HCT116 (cell line): ENCODE measurements at regions not wholly inside any gene's neighbourhood (a gene's known extent, or its start where the extent isn't known, plus 50 kb on each side); places are given as distances from the start of the nearest gene placed in this dataset.

Experiments
- ATAC-seq: fragments of 200-7000 bp; cut with Tn5 transposase; 2 replicates; pipeline ENCODE4 v1.9.1; 2020; ENCODE audit warnings: mild to moderate bottlenecking, moderate library complexity
- BruUV-seq: library from RNA; stranded (reverse); fragments of 400-500 nt; replicated peaks from 2 replicates; lab custom pipeline; 2021; lab: Mats Ljungman, UMichigan
- CTCF ChIA-PET: fragments of 300-600 bp; sonication (Branson Sonifier 250); formaldehyde crosslinking; loops from one replicate; lab custom pipeline; 2021; ENCODE audit warnings: antibody characterized with exemption; lab: Charles Lee
- POLR2A ChIA-PET: fragments of 300-600, 350-600 bp; sonication (Branson Sonifier 250); formaldehyde crosslinking; loops from one replicate; lab custom pipeline; 2021; ENCODE audit warnings: antibody characterized with exemption; lab: Charles Lee
- RAD21 ChIA-PET, 2 experiments: fragments of 300-600 bp; sonication (Branson Sonifier 250); formaldehyde crosslinking; loops; one replicate each; lab custom pipeline; 2023; ENCODE audit warnings: low total read pairs in 2 of 2; ENCODE audit not compliant: uncharacterized antibody in 2 of 2, unreplicated experiment in 2 of 2, low non-redundant PET in 1 of 2; lab: Charles Lee
- DNase-seq: peaks from one replicate; pipeline ENCODE4 v3.0.0-alpha.2; 2010; ENCODE audit warnings: low read depth, low spot score
- H2AFZ ChIP-seq: fragments of 200-600 bp; shearing (Covaris generic), sonication (generic); 2 replicates; pipeline ENCODE4 v1.6.1; 2017; ENCODE audit warnings: low read depth, mixed run types, mixed read lengths, antibody characterized with exemption, low read length; ENCODE audit not compliant: poor library complexity, severe bottlenecking
- H3K27ac ChIP-seq: 2 replicates; pipeline ENCODE4 v1.5.1; 2012; ENCODE audit warnings: low read depth, low read length
- H3K27me3 ChIP-seq: fragments of 200-600 bp; sonication (generic); 2 replicates; pipeline ENCODE4 v1.6.1; 2016; ENCODE audit warnings: mixed run types, low read length, mixed read lengths; ENCODE audit not compliant: insufficient read depth
- H3K36me3 ChIP-seq, 2 experiments: fragments of 200-500 bp in 1 of 2; fragments of 200-600 bp in 1 of 2; sonication (Bioruptor generic) in 1 of 2; sonication (generic) in 1 of 2; 2 replicates each; pipeline versions ENCODE4 v1.5.1 to v1.6.1; 2014 to 2016; ENCODE audit warnings: low read length in 2 of 2, inconsistent platforms in 1 of 2, mixed read lengths in 1 of 2, mixed run types in 1 of 2; ENCODE audit not compliant: insufficient read depth in 2 of 2, control insufficient read depth in 1 of 2
- H3K4me1 ChIP-seq, 2 experiments: fragments of 200-600 bp in 1 of 2; sonication (generic) in 1 of 2; 2 replicates each; pipeline versions ENCODE4 v1.5.1 to v1.6.1; 2012 to 2017; ENCODE audit warnings: low read length in 2 of 2, inconsistent platforms in 1 of 2, mild to moderate bottlenecking in 1 of 2, mixed read lengths in 1 of 2, mixed run types in 1 of 2, moderate library complexity in 1 of 2; ENCODE audit not compliant: insufficient read depth in 2 of 2, control insufficient read depth in 1 of 2
- H3K4me2 ChIP-seq: fragments of 200-600 bp; sonication (generic); 2 replicates; pipeline ENCODE4 v1.6.1; 2017; ENCODE audit warnings: mixed run types, low read length, mixed read lengths
- H3K4me3 ChIP-seq, 2 experiments: fragments of 200-600 bp in 1 of 2; sonication (generic) in 1 of 2; replicated peaks in 1 of 2; 2 replicates each; pipeline ENCODE4 v1.5.1; 2011 to 2016; ENCODE audit warnings: low read length in 2 of 2, control low read depth in 1 of 2, low read depth in 1 of 2, mild to moderate bottlenecking in 1 of 2, mixed read lengths in 1 of 2, mixed run types in 1 of 2
- H3K79me2 ChIP-seq: fragments of 200-600 bp; sonication (generic); 2 replicates; pipeline ENCODE4 v1.6.1; 2017; ENCODE audit warnings: mild to moderate bottlenecking, mixed run types, low read length, moderate library complexity, mixed read lengths; ENCODE audit not compliant: insufficient read depth
- H3K9ac ChIP-seq: fragments of 200-600 bp; sonication (generic); 2 replicates; pipeline ENCODE4 v1.6.1; 2016; ENCODE audit warnings: low read length, mixed read lengths
- H3K9me2 ChIP-seq: fragments of 200-600 bp; sonication (generic), shearing (Covaris generic); 2 replicates; pipeline ENCODE4 v1.6.1; 2017; ENCODE audit warnings: mixed run types, mild to moderate bottlenecking, moderate library complexity; ENCODE audit not compliant: insufficient read depth
- H3K9me3 ChIP-seq, 2 experiments: fragments of 200-500 bp in 1 of 2; fragments of 200-600 bp in 1 of 2; sonication (Bioruptor generic) in 1 of 2; sonication (generic) in 1 of 2; 2 replicates each; pipeline ENCODE4 v1.6.1; 2014 to 2017; ENCODE audit warnings: low read length in 2 of 2, mixed read lengths in 2 of 2, inconsistent platforms in 1 of 2, low read depth in 1 of 2, mild to moderate bottlenecking in 1 of 2, mixed run types in 1 of 2, moderate library complexity in 1 of 2; ENCODE audit not compliant: control insufficient read depth in 1 of 2, insufficient read depth in 1 of 2
- H4K20me1 ChIP-seq: fragments of 200-600 bp; sonication (generic), shearing (Covaris generic); 2 replicates; pipeline ENCODE4 v1.6.1; 2017; ENCODE audit warnings: mixed run types, mild to moderate bottlenecking, moderate library complexity; ENCODE audit not compliant: insufficient read depth
- CEBPB ChIP-seq: IDR thresholded peaks from 2 replicates; pipeline ENCODE4 v1.6.1; 2012; ENCODE audit warnings: low read depth
- EGR1 ChIP-seq: IDR thresholded peaks from 2 replicates; pipeline ENCODE4 v1.6.1; 2012; ENCODE audit warnings: low read depth
- EZH2 ChIP-seq: fragments of 200-600 bp; sonication (generic); IDR thresholded peaks from 2 replicates; pipeline ENCODE4 v1.6.1; 2017; ENCODE audit warnings: antibody characterized with exemption, mixed run types
- FOSL1 ChIP-seq: IDR thresholded peaks from 2 replicates; pipeline ENCODE4 v1.6.1; 2012; ENCODE audit warnings: low read depth
- POLR2A ChIP-seq: IDR thresholded peaks from 2 replicates; pipeline ENCODE4 v1.7.0; 2011; ENCODE audit warnings: borderline replicate concordance; ENCODE audit not compliant: insufficient read depth, insufficient read length; ENCODE audit errors: extremely low read depth
- POLR2AphosphoS5 ChIP-seq: IDR thresholded peaks from 2 replicates; pipeline ENCODE4 v1.6.1; 2011; ENCODE audit warnings: mild to moderate bottlenecking, low read depth, low read length, moderate library complexity
- SIN3A ChIP-seq: IDR thresholded peaks from 2 replicates; pipeline ENCODE4 v1.6.1; 2012; ENCODE audit warnings: low read depth
- SP1 ChIP-seq: IDR thresholded peaks from 2 replicates; pipeline ENCODE4 v1.6.1; 2012; ENCODE audit warnings: low read depth
- SRF ChIP-seq: IDR thresholded peaks from 2 replicates; pipeline ENCODE4 v1.6.1; 2012; ENCODE audit warnings: low read depth
- YY1 ChIP-seq: IDR thresholded peaks from 2 replicates; pipeline ENCODE4 v1.6.1; 2011; ENCODE audit warnings: low read length, low read depth, moderate library complexity, mild to moderate bottlenecking; ENCODE audit not compliant: insufficient replicate concordance; ENCODE audit errors: extremely low read depth
- ZFX ChIP-seq: fragments of 450-650 bp; IDR thresholded peaks from 2 replicates; pipeline ENCODE4 v1.6.1; 2017
- intact Hi-C: fragments of 100-400 bp; cut with micrococcal nuclease; formaldehyde crosslinking; loops from 2 replicates; pipeline ENCODE4 v1.10.0; 2022
- TF ChIP-seq, protein P1 (sequence below), 3 experiments: fragments of 200-600 bp in 1 of 3; sonication (generic) in 1 of 3; IDR thresholded peaks in 2 of 3; conservative IDR thresholded peaks in 1 of 3; 2 replicates each; pipeline ENCODE4 v1.5.1; 2012 to 2017; ENCODE audit warnings: low read depth in 2 of 3, low read length in 2 of 3, antibody characterized with exemption in 1 of 3, borderline replicate concordance in 1 of 3, control low read depth in 1 of 3, mild to moderate bottlenecking in 1 of 3, mixed read lengths in 1 of 3, mixed run types in 1 of 3, moderate library complexity in 1 of 3; ENCODE audit not compliant: insufficient read depth in 1 of 3
- TF ChIP-seq, protein P2 (sequence below): IDR thresholded peaks from 2 replicates; pipeline ENCODE4 v1.6.1; 2012; ENCODE audit warnings: low read depth

DNA sequence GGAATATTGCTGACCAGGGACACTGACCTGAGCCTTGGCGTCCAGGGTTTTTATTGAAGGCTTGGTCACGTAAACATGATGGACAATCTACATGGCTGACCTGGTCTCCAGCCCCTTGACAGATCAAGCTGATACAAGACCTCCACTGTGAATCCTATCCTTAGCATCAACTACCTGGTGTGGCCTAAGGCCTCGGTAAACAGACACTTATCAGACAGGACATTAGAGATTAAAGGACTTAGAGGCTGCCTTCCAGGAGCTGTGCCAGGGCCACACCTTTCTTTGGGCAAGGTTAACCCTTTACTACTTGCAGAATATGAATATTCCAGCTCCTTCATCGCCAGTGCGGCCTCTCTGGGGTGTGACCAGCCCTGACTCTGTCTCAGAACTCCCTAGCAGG is 104.9 kb upstream of the FOXA2 start (continued):
- TF ChIP-seq SIN3A: no peak
- TF ChIP-seq, all 23 proteins: peak for 0

DNA sequence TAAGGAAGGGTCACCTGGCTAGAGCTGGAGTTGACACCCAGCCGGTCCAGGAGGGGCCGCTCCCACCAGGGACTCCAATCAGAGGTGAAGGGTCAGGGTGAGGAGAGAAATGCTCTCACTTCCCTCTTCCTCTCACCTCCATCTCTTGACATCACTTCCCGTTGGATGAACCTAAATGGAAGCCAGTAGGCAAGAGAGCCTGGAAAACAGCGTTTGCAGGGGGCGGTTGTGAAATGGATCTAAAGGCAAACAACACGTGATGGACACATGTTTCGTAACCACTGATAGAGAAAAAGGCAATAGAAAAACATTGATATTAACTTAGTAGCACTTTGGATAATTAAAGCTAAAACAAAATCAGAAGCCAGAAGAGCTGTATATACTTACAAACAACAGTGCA is 105.6 kb upstream of the FOXA2 start:
- TF ChIP-seq CEBPB: no peak
- TF ChIP-seq, protein P1, sequence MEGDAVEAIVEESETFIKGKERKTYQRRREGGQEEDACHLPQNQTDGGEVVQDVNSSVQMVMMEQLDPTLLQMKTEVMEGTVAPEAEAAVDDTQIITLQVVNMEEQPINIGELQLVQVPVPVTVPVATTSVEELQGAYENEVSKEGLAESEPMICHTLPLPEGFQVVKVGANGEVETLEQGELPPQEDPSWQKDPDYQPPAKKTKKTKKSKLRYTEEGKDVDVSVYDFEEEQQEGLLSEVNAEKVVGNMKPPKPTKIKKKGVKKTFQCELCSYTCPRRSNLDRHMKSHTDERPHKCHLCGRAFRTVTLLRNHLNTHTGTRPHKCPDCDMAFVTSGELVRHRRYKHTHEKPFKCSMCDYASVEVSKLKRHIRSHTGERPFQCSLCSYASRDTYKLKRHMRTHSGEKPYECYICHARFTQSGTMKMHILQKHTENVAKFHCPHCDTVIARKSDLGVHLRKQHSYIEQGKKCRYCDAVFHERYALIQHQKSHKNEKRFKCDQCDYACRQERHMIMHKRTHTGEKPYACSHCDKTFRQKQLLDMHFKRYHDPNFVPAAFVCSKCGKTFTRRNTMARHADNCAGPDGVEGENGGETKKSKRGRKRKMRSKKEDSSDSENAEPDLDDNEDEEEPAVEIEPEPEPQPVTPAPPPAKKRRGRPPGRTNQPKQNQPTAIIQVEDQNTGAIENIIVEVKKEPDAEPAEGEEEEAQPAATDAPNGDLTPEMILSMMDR (IDR thresholded peaks at IDR 0.05 in 2 of 3, conservative IDR thresholded peaks at IDR 0.05 in 1 of 3; ENCODE audit: borderline replicate concordance in 1 of 3, insufficient read depth in 1 of 3, low read depth in 2 of 3, low read length in 2 of 3): no peak
- no peak for TF ChIP-seq EGR1
- TF ChIP-seq, protein P2, sequence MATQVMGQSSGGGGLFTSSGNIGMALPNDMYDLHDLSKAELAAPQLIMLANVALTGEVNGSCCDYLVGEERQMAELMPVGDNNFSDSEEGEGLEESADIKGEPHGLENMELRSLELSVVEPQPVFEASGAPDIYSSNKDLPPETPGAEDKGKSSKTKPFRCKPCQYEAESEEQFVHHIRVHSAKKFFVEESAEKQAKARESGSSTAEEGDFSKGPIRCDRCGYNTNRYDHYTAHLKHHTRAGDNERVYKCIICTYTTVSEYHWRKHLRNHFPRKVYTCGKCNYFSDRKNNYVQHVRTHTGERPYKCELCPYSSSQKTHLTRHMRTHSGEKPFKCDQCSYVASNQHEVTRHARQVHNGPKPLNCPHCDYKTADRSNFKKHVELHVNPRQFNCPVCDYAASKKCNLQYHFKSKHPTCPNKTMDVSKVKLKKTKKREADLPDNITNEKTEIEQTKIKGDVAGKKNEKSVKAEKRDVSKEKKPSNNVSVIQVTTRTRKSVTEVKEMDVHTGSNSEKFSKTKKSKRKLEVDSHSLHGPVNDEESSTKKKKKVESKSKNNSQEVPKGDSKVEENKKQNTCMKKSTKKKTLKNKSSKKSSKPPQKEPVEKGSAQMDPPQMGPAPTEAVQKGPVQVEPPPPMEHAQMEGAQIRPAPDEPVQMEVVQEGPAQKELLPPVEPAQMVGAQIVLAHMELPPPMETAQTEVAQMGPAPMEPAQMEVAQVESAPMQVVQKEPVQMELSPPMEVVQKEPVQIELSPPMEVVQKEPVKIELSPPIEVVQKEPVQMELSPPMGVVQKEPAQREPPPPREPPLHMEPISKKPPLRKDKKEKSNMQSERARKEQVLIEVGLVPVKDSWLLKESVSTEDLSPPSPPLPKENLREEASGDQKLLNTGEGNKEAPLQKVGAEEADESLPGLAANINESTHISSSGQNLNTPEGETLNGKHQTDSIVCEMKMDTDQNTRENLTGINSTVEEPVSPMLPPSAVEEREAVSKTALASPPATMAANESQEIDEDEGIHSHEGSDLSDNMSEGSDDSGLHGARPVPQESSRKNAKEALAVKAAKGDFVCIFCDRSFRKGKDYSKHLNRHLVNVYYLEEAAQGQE: no peak
- no peak for TF ChIP-seq FOSL1
- TF ChIP-seq YY1: no peak
- no peak for TF ChIP-seq SRF
- no peak for TF ChIP-seq POLR2AphosphoS5
- TF ChIP-seq POLR2A: no peak
- TF ChIP-seq SP1: no peak
- TF ChIP-seq ZFX: no peak
- no peak for TF ChIP-seq EZH2
- RAD21 ChIA-PET: interaction anchor here in 1 of 2 experiments (3.3 kb wide), 1 partner anchor 511 kb away, joined by 12 read pairs; no protein-coding TSS in a partner anchor

More for the DNA sequence above, 105.6 kb upstream of the FOXA2 start:
- no peaks in the 10 kb centered on the region for H3K9me3 ChIP-seq
- no TSS peak for BruUV-seq
- CTCF ChIA-PET: interaction anchor here (0.6 to 4.6 kb wide), 5 partner anchors 333 to 650 kb away, joined by 3 to 70 read pairs (median 22); partner anchors contain the start of gene THBD
- H3K4me1 ChIP-seq: peaks cover 5 to 12% of the 10 kb centered on the region in 2 experiments; a peak in 3 of 4 replicates
- H4K20me1 ChIP-seq: no peaks in the 10 kb centered on the region
- no peak overlapping the region for H3K9ac ChIP-seq
- no peak overlapping the region for H3K4me2 ChIP-seq
- H3K36me3 ChIP-seq: no peaks in the 10 kb centered on the region
- H3K4me3 ChIP-seq: no peak overlapping the region
- DNase-seq (no peak), ATAC-seq (no peak)
- intact Hi-C loops: loop anchor here (2.0 to 5.0 kb wide), 2 partner anchors 285 to 372 kb away; no protein-coding TSS in a partner anchor
- H3K27me3 ChIP-seq: no peaks in the 10 kb centered on the region
- H3K9me2 ChIP-seq: no peaks in the 10 kb centered on the region
- no peak overlapping the region for H3K27ac ChIP-seq
- no peak overlapping the region for H2AFZ ChIP-seq
- H3K79me2 ChIP-seq: no peaks in the 10 kb centered on the region
- POLR2A ChIA-PET: no interaction called here
